ENCODE measurements at regions not wholly inside any gene's neighbourhood (a gene's known extent, or its start where the extent isn't known, plus 50 kb on each side); places are given as distances from the start of the nearest gene placed in this dataset.
A peak's percentile ranks its signal among the peaks of the same experiment; 100 is the strongest.
"Not testable (repeated sequence)": the region's sequence is repeated elsewhere in the genome, so short reads cannot be mapped to it uniquely, and the experiment has no call there.

DNA sequence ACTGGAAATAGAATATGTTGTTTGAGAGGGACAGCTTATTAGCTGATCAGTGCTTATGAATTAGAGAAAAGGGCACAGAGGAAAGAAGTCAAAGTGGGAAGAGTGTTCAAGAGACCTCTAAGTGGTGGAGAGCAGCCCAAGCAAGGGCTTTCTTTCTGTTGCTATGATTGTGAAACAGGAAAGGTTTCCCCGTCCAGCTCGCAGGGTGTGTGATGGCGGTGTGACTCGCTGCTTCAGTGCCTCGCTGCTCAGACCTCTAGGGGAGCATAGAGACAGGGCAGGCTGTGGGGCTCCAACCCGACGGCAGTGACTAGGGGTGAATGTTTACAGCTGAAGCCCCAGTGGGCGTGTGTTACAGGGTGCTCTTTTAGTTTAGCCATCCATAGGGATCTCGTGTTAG lies 166.5 kb upstream of the COPS8 start:
- POLR2A ChIA-PET: no interaction called here
- TF ChIP-seq, protein P1, sequence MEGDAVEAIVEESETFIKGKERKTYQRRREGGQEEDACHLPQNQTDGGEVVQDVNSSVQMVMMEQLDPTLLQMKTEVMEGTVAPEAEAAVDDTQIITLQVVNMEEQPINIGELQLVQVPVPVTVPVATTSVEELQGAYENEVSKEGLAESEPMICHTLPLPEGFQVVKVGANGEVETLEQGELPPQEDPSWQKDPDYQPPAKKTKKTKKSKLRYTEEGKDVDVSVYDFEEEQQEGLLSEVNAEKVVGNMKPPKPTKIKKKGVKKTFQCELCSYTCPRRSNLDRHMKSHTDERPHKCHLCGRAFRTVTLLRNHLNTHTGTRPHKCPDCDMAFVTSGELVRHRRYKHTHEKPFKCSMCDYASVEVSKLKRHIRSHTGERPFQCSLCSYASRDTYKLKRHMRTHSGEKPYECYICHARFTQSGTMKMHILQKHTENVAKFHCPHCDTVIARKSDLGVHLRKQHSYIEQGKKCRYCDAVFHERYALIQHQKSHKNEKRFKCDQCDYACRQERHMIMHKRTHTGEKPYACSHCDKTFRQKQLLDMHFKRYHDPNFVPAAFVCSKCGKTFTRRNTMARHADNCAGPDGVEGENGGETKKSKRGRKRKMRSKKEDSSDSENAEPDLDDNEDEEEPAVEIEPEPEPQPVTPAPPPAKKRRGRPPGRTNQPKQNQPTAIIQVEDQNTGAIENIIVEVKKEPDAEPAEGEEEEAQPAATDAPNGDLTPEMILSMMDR (IDR thresholded peaks at IDR 0.05; ENCODE audit: insufficient read depth, low read depth, low read length): no peak
- Histone ChIP-seq H3K36me3 (ENCODE audit: control insufficient read depth, insufficient read depth, low read length) (no peaks in the 10 kb centered on the region), H3K27me3 (ENCODE audit: control insufficient read depth, insufficient read depth, low read length) (no peaks in the 10 kb centered on the region; the same call in 1 of the 2 replicates), H3K4me3 (ENCODE audit: low read depth, low read length) (no peak overlapping the region)
- no peak for DNase-seq (ENCODE audit: low read depth)
- CTCF ChIA-PET: interaction anchor here (0.9 to 1.0 kb wide), 2 partner anchors 10 to 24 kb away, joined by 3 read pairs; no protein-coding TSS in a partner anchor

DNA sequence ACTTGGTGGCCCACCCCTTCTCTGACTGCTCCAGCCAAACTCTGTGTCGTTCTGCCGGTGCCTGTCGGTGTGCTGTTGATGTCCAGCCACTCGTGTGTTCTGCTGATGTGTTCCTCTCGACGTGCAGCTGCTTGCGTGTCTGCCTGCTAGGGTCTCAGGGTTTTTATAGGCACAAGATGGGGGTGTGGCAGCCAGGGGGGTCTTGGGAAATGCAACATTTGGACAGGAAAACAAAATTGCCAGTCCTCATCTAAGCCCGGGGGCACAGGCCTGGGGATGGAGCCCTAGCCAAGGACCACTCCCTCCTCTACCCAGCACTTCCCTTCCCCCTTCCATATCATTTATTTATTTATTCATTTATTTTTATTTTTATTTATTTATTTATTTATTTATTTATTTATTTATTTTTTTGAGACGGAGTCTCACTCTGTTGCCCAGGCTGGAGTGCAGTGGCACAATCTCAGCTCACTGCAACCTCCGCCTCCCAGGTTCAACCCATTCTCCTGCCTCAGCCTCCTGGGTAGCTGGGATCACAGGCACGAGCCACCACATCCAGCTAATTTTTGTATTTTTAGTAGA lies 165.8 kb upstream of the COPS8 start:
- H3K27me3 ChIP-seq (ENCODE audit: control insufficient read depth, insufficient read depth, low read length); DNase-seq (ENCODE audit: low read depth); H3K4me3 ChIP-seq (ENCODE audit: low read depth, low read length); H3K36me3 ChIP-seq (ENCODE audit: control insufficient read depth, insufficient read depth, low read length); POLR2A ChIA-PET: not testable (repeated sequence)
- CTCF ChIA-PET: interaction anchor here (0.6 to 1.0 kb wide), 2 partner anchors 10 to 27 kb away, joined by 3 to 4 read pairs; no protein-coding TSS in a partner anchor

DNA sequence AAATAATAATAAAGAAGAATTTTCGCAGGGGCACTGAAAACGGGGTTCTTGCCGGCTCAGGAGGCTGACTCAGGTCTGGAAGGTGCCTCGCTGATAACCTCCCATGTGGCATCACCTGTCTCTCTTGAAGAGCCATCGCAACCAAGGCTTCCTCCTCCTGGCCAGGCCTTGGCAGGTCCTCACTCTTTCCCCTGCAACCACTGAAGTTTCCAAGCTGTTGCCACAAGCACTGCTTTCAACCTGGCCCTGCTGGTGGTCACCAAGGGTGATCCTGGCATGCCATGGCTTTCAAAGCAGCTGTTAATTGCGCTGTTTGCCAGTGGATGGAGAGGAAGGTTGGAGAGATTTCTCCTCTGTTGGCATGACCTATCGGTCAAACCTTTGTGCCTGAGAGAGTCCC lies 163.6 kb upstream of the COPS8 start:
- POLR2A ChIA-PET: no interaction called here
- H3K27me3 ChIP-seq (ENCODE audit: control insufficient read depth, insufficient read depth, low read length): no peaks in the 10 kb centered on the region
- no peaks in the 10 kb centered on the region for H3K36me3 ChIP-seq (ENCODE audit: control insufficient read depth, insufficient read depth, low read length)
- TF ChIP-seq, protein P1 (IDR thresholded peaks at IDR 0.05; ENCODE audit: insufficient read depth, low read depth, low read length): no peak
- CTCF ChIA-PET: no interaction called here
- H3K4me3 ChIP-seq (ENCODE audit: low read depth, low read length): no peak overlapping the region
- DNase-seq (ENCODE audit: low read depth): no peak

DNA sequence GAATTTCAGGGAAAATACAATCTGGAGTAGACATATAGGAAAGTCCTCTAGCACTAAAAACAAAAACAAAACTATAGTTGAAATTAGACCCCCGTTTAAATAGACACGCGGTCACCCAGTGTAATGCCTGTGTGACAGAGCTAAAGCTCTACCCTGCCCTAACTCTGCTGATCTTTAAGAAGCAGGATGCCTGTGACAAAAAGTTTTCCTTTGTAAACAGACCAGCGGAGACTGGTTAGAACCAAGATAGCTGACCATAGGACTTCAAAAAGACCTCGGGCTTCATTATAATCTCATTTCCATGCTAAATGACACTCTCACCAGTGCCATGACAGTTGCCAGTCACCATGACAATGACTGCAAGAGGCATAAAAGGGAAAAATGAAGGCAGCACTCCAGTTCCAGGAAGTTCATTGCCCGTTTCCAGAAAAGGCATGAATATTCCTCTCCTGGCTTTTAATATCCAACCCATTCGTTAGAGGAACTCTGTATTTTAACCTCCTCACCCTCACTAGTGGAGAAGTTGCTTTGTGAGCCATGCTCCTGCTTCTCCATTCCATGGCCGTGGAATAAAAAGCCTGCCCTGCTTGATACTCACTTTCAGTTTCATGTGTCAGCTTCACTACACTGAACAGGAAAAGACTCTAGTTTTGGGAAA lies 157.2 kb upstream of the COPS8 start:
- ChIA-PET CTCF (interaction anchor here (0.6 kb wide), 1 partner anchor 169 kb away, joined by 3 read pairs; no protein-coding TSS in a partner anchor), POLR2A (no interaction called here)
- H3K4me3 ChIP-seq (ENCODE audit: low read depth, low read length): no peak overlapping the region
- H3K36me3 ChIP-seq (ENCODE audit: control insufficient read depth, insufficient read depth, low read length): no peaks in the 10 kb centered on the region
- peaks cover 7% of the 10 kb centered on the region for H3K27me3 ChIP-seq (ENCODE audit: control insufficient read depth, insufficient read depth, low read length)
- DNase-seq (ENCODE audit: low read depth): no peak
- TF ChIP-seq, protein P1 (IDR thresholded peaks at IDR 0.05; ENCODE audit: insufficient read depth, low read depth, low read length): no peak

DNA sequence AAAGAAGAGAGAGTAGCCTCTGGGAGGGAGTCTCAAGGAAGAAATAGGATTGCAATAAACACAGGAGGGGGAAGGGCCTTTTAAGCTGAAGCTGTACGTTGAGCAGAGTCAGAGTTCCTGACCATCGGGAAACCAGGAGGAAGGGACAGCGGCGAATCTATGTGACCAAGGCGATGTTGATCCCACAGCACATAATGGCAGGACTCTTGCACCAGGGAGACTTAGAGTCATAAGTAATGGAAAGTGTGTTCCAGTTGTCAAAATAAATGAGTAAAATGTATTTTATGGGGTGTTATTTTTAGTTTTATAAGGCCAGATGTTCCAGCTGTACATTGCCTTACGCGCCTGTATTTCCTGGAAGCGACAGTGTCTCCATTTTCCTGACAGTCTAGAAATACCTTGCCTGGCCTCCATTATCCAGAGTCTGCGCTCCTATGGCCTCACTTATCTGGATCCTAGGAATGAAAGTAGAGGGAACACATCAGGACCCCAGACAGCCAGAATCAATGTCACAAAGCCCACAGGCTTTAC lies 152.8 kb upstream of the COPS8 start:
- peak; percentile 25 for DNase-seq (ENCODE audit: low read depth)
- POLR2A ChIA-PET: no interaction called here
- TF ChIP-seq, protein P1 (IDR thresholded peaks at IDR 0.05; ENCODE audit: insufficient read depth, low read depth, low read length): no peak
- Histone ChIP-seq H3K36me3 (ENCODE audit: control insufficient read depth, insufficient read depth, low read length) (no peaks in the 10 kb centered on the region), H3K27me3 (ENCODE audit: control insufficient read depth, insufficient read depth, low read length) (peaks cover 10% of the 10 kb centered on the region), H3K4me3 (ENCODE audit: low read depth, low read length) (no peak overlapping the region)
- CTCF ChIA-PET: interaction anchor here (1.5 kb wide), 1 partner anchor 94 kb away, joined by 3 read pairs; no protein-coding TSS in a partner anchor
